GM12865 (cell line): ENCODE measurements at regions not wholly inside any gene's neighbourhood (a gene's known extent, or its start where the extent isn't known, plus 50 kb on each side); places are given as distances from the start of the nearest gene placed in this dataset.

Source experiments
- DNase-seq: peaks from one replicate; pipeline ENCODE4 v3.0.0; 2010; ENCODE audit warnings: low read depth
- H3K4me3 ChIP-seq: 2 replicates; pipeline ENCODE4 v1.5.1; 2011; ENCODE audit warnings: mild to moderate bottlenecking, low read depth, low read length, control low read depth
- CTCF ChIP-seq: IDR thresholded peaks from 2 replicates; pipeline ENCODE4 v1.5.1; 2011; ENCODE audit warnings: low read length, control low read depth, low read depth, inconsistent platforms; ENCODE audit not compliant: insufficient read depth; ENCODE audit errors: missing control alignments

- TF ChIP-seq CTCF = no peak
- DNase-seq = no peak
- H3K4me3 ChIP-seq = no peak overlapping the region
Measured at GRCh38 chr20:7695051-7695495, 245.2 kb downstream of the HAO1 start.

GRCh38 chr20:7695635-7696034 lies 244.6 kb downstream of the HAO1 start:
- TF ChIP-seq CTCF = no peak
- no peak overlapping the region for H3K4me3 ChIP-seq
- DNase-seq = no peak

GRCh38 chr20:7696311-7696710 lies 243.9 kb downstream of the HAO1 start:
- no peak overlapping the region for H3K4me3 ChIP-seq
- DNase-seq = no peak
- no peak for TF ChIP-seq CTCF

GRCh38 chr20:7702141-7702540 lies 238.1 kb downstream of the HAO1 start:
- TF ChIP-seq CTCF = no peak
- DNase-seq = no peak
- no peak overlapping the region for H3K4me3 ChIP-seq

GRCh38 chr20:7703551-7703961 lies 236.7 kb downstream of the HAO1 start:
- no peak for DNase-seq
- TF ChIP-seq CTCF = no peak

GRCh38 chr20:7703996-7704395 lies 236.3 kb downstream of the HAO1 start:
- no peak overlapping the region for H3K4me3 ChIP-seq
- TF ChIP-seq CTCF = no peak
- DNase-seq = no peak

More at GRCh38 chr20:7703551-7703961, 236.7 kb downstream of the HAO1 start:
- no peak overlapping the region for H3K4me3 ChIP-seq

- no peak for TF ChIP-seq CTCF
- no peak for DNase-seq
- no peak overlapping the region for H3K4me3 ChIP-seq
Measured at GRCh38 chr20:7708112-7708511, 232.1 kb downstream of the HAO1 start.
